ENCODE measurements at regions not wholly inside any gene's neighbourhood (a gene's known extent, or its start where the extent isn't known, plus 50 kb on each side); places are given as distances from the start of the nearest gene placed in this dataset.

- Histone ChIP-seq H3K9me3 (no peaks in the 10 kb centered on the region), H3K36me3 (no peaks in the 10 kb centered on the region), H3K4me3 (no peak overlapping the region), H3K27ac (no peak overlapping the region), H3K4me1 (no peaks in the 10 kb centered on the region), H3K27me3 (no peaks in the 10 kb centered on the region)
- intact Hi-C loops (cut with DNase I; ENCODE audit: low total_unique reads): no loop called here
- no peak for DNase-seq
- TF ChIP-seq CTCF (IDR thresholded peaks at IDR 0.05): no peak
These were observed 209.9 kb upstream of the NAV2 start for GRCh38 chr11:19502691-19503253.

- no peak overlapping the region for H3K27ac ChIP-seq
- DNase-seq: no peak
- H3K4me3 ChIP-seq: no peak overlapping the region
- no peaks in the 10 kb centered on the region for H3K4me1 ChIP-seq
- no peaks in the 10 kb centered on the region for H3K27me3 ChIP-seq
- no peaks in the 10 kb centered on the region for H3K36me3 ChIP-seq
- no peak for TF ChIP-seq CTCF (IDR thresholded peaks at IDR 0.05)
- H3K9me3 ChIP-seq: no peaks in the 10 kb centered on the region
- intact Hi-C loops (cut with DNase I; ENCODE audit: low total_unique reads): no loop called here
These were observed 211.0 kb upstream of the NAV2 start for GRCh38 chr11:19501631-19502030.

GRCh38 chr11:19499999-19500398 is 212.6 kb upstream of the NAV2 start:
- H3K9me3 ChIP-seq: peaks cover 0 to 3% (median 0%) of the 10 kb centered on the region in 3 donors
- H3K4me1 ChIP-seq: no peaks in the 10 kb centered on the region
- H3K36me3 ChIP-seq: no peaks in the 10 kb centered on the region
- H3K27me3 ChIP-seq: no peaks in the 10 kb centered on the region
- no peak for TF ChIP-seq CTCF (IDR thresholded peaks at IDR 0.05)
- intact Hi-C loops (cut with DNase I; ENCODE audit: low total_unique reads): no loop called here
- H3K27ac ChIP-seq: no peak overlapping the region
- no peak overlapping the region for H3K4me3 ChIP-seq
- no peak for DNase-seq

GRCh38 chr11:19499026-19499669 is 213.5 kb upstream of the NAV2 start:
- intact Hi-C loops (cut with DNase I; ENCODE audit: low total_unique reads): no loop called here
- no peaks in the 10 kb centered on the region for H3K27me3 ChIP-seq
- no peak for TF ChIP-seq CTCF (IDR thresholded peaks at IDR 0.05)
- DNase-seq: no peak
- H3K27ac ChIP-seq: no peak overlapping the region
- H3K9me3 ChIP-seq: peaks cover 0 to 3% (median 0%) of the 10 kb centered on the region in 3 donors
- no peaks in the 10 kb centered on the region for H3K4me1 ChIP-seq
- no peaks in the 10 kb centered on the region for H3K36me3 ChIP-seq
- no peak overlapping the region for H3K4me3 ChIP-seq

- no peaks in the 10 kb centered on the region for H3K4me1 ChIP-seq
- no peak for TF ChIP-seq CTCF (IDR thresholded peaks at IDR 0.05)
- no peaks in the 10 kb centered on the region for H3K36me3 ChIP-seq
- no peaks in the 10 kb centered on the region for H3K27me3 ChIP-seq
- intact Hi-C loops (cut with DNase I; ENCODE audit: low total_unique reads): no loop called here
- H3K9me3 ChIP-seq: peaks cover 0 to 3% (median 0%) of the 10 kb centered on the region in 3 donors
- no peak for DNase-seq
- no peak overlapping the region for H3K27ac ChIP-seq
- H3K4me3 ChIP-seq: no peak overlapping the region
These were observed 219.0 kb upstream of the NAV2 start for GRCh38 chr11:19493446-19494213.

All from tibial artery (tissue), 4 donors.